NCI-H2227 (cell line): ENCODE measurements at regions not wholly inside any gene's neighbourhood (a gene's known extent, or its start where the extent isn't known, plus 50 kb on each side); places are given as distances from the start of the nearest gene placed in this dataset.
A peak's percentile ranks its signal among the peaks of the same experiment; 100 is the strongest.

Experiments
- DNase-seq: peaks from one replicate; lab custom pipeline; 2025; ENCODE audit not compliant: unreplicated experiment; lab: John Stamatoyannopoulos, UW

DNA sequence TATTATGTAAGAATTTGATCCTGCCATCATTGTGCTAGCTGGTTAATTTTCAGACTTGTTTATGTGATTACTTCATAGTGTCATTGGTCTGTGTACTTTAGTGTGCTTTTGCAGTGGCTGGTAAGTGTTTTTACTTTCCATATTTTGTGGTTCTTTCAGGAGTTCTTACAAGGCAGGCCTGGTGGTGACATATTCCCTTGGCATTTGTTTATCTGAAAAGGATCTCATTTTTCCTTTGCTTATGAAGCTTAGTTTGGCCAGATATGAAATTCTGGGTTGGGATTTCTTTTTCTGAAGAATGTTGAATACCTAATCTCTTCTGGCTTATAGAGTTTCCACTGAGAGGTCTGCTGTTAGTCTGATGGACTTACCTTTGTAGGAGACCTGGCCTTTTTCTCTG lies 72.8 kb upstream of the MC4R start:
- no peak for DNase-seq

DNA sequence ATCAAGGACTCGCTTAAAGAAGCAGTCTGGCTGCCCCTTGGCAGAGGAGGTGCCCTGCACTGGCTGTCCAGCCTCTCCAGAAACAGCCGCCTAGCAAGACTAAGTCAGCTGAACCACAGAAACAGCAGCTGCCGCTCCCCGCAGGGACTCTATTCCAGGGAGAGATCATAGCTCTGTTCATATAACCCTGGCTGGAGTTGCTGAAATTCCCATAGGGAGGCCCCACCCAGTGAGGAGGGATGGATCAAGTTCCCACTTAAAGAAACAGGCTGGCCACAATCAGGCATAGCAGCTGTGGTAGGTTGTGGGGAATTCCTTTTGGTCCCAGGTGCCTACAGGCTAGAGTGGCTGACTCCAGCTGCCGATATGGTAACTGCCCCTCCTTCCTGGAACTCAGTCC lies 74.2 kb upstream of the MC4R start:
- DNase-seq: no peak

DNA sequence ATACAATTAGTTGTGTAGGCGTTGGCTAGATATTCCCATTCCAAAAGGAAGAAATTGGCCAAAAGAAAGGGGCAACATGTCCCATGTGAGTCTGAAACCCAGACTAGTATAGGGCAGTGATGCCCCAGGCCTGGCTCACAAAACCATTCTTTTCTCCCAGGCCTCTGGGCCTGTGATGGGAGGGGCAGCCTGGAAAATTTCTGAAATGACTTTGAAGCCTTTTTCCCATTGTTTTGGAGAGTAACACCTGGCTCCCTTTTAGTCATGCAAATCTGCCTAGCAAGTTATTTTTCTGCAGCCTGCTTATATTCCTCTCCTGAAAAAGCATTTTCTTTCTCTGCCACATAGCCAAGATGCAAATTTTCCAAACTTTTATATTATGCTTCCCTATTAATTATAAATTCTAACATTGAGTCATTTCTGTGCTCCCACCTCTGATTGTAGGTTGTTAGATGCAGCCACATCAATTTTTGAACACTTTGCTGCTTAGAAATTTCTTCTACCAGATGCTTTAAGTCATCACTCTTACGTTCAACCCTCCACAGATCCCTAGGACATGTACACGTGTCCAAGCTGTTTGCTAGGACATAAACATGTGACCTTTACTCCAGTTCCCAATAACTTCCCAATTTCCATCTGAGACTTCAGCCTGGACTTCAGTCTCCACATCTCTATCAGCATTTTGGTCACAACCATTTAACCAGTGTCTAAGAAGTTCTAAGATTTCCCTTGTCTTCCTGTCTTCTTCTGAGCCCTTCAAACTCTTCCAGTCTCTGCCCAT lies 76.1 kb upstream of the MC4R start:
- no peak for DNase-seq

DNA sequence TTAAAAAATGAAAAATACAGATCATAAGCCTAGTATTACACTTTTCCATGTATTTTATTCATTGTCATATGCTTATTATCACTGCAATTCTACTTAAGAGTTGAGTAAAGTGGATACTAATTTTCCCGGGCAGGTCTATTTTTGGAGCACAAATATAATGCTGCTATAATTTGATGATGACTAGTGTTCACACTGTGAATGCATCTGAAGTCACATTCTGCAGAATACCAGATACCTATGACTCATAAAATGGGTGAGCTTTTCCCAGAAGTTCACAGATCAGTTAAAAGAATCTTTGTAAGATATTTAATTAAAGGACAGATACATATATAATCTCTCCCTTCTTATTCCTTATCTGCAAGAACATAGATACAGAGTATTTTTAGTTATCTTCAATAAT lies 79.8 kb upstream of the MC4R start:
- DNase-seq: no peak

DNA sequence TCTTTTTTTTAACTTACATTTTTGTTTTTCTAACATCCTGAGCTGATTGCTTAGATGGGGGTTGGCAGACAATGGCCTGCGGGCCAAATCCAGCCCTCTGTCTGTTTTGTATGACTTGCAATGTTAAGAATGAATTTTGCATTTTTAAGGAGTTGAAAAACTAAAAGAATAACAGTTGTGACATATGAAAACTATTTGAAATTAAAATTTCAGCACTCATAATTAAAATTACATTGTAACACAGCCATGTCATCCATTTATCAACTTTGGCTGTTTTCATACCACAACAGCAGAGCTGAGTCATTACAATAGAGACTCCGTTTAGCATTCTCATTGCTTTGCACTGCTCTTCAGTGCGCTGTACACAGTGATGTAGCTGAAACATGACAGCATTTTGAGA lies 94.1 kb upstream of the MC4R start:
- no peak for DNase-seq

DNA sequence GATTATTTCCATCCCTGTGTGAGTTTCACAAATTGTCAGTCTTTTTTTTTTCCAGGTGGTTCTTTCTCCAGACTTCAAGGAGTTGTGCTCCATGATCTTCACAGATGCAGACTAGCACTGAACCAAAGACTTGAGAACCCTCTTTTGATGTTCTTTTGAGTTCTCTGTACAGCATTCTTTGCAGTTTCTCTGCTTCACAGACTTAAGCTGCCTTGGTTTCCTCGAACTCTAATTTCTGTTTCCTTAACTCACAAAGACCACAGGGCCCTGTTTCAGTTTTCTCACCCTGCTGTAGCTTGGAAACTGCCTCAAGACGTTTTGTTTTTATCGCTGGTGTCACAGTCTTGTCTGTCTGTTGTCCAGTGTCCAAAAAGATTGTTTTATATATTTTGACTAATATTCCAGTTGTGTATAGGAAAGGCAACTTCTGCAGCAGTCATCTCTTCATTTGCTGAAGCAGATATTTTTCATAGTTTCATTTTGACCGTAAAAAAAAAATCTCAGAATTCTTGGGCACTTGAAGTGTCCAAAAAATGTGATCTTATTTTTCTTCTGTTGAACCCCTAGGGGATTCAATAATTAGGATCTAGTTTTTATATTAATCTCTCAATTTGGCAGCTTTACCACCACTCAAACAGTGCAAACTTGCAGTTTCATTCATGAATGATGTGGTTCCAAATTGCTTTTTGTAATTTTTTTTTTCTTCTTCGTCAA lies 97.0 kb upstream of the MC4R start:
- no peak for DNase-seq

DNA sequence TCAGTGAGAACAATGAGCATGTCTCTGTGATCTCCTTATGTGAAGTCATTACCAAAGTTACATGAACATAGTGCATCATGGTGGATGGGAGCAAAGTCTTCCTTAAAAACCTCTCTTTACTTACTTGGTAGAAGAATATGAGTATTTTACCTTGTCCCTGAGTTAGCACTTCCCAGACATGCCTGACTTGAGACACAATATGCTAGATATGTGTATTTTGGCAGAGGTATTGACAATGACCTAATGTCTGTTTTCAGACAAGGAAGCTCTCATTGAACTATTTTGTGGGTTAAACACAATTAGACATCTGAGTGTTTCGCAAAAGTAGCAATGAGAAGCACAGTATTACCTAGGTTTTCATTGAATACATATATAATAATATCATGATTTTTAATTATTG lies 99.1 kb upstream of the MC4R start:
- no peak for DNase-seq

DNA sequence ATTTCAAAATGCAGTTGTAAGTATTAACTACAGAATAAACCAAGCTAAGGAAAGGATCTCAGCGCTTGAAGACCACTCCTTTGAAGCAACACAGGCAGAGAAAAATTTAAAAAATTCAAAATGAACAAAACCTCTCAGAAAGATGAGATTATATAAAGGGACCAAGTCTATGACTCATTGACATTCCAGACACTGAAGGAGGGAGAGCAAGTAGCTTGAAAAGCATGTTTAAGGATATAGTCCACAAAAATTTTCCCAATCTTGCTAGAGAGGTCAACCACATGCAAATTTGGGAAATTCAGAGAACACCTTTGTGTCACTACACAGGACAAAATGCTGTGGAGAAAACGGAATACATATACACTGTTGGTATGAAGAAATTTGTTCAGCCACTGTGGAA lies 112.6 kb upstream of the MC4R start:
- no peak for DNase-seq

DNA sequence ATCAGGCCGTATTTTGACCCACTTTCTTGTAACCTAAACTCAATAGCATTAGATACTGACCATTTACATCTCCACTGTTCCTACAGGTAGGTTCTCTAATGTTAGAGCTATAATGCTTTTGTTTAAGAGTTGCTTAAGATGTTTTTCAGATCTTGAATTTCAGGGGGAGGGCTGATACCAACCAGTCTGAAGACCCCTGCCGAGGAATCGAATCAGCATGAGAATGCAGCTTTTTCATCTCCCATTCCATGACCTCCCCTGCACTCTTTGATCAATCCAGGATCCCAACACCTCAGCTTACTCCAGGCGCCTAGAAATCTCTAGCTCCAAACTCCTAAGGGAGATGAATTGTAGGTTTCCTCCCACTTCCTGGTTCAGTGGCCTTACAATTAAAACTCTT lies 120.5 kb upstream of the MC4R start:
- DNase-seq: no peak

DNA sequence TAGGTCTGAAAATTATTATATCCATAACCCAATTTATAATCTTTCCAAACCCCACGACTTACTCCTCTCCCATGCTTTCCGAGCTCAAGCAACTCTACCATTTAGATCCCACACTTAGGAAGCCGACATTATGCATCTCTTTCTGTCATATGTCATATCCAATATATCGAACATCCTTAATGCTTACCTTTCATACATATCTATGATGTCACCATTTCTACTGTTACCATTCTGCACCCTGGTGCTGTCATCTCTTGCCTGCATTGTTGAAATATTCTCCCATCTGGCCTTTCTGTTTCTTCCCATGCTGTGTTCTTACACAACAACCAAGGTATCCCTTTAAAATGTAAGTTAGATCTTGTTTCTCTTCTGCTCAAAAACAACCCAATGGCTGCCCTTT lies 127.1 kb upstream of the MC4R start:
- no peak for DNase-seq

DNA sequence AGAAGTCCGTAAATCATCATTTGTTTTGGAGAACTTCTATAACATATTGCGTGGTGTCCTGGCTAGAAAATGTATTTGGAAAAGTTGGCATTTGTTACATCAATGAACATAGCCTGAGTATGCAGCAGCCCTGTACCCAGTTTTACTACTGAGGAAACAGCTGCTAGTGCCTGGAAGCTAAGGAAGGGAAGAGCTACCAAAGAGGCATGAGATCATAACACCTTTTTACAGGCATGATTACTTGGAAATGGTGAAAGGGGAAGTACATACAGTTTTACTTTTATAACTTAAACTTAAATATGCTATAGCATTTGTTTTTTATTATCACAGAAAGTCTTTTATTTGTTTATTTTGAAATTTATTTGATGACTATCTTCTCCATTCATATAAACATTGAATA lies 128.4 kb upstream of the MC4R start:
- no peak for DNase-seq

DNA sequence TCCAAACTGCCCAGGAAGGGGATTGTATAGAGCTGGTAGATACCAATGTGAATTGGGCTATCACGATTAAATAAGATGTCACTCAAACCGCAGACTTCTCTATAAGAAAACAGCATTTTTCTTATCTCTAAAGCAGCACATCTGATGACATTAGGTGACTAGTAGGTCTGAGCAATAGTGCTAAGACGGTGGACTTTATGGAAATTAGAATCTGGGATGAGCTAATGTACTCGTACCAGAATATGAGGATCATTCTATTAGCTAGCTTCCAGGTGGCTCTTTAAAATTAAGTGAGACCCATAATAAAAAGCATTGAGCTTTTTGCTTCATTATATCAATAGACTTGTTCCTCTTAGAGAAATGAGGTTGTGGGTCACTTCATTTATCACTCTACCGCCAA lies 130.0 kb upstream of the MC4R start:
- no peak for DNase-seq

DNA sequence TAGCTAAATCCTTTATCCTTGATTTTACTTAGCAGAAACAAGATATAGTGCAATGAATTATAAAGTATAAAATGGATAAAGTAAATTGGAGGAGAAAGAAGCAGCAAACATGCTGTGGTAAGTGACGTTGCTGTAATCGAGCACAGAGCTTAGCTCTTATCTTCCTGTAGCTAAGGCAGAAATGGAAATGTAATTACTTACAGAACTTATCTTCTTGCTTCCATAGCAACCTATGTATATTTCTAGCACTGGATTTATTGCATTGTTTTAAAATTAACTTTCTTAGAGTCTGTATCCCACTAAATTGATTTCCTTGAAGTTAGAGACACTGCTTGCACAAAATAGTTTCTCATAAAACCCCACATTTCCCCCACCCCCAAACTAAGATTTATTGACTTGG lies 130.6 kb upstream of the MC4R start:
- no peak for DNase-seq

DNA sequence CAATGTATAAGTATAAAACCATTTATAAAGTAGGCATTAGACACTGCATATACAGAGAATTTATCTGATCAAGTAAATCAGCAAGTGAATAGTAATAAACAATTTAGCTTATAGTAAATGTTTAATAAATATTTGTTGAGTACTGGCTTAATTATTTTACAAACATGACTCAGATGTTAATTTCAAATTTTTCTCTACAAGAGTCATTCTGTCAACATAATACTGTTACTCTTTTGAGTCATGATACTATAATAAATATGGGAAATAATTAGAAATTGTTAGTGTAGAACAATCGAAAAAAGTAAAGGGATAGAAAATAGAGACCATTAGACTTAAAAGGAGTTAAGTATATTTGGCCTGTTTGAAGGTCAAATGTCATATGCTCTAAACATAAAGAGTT lies 133.6 kb upstream of the MC4R start:
- DNase-seq: no peak

DNA sequence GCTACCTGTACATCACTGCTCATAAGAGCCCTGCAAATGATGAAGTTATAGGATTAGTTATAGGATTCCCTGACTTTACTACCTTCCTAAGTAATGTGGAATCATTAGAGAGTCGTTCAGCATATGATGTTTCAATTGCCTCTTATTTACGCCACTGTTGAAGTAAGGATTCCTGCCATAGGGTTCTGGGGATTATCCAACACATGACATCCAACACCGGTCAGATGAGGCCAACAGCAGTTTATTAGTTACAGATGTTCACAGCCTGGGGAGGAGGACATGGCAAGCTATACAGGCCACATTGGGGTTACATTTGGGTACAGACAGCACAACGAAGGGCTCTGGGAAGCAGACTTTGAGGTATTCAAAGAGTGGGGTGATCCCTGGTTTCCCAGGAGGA lies 134.1 kb upstream of the MC4R start:
- no peak for DNase-seq

DNA sequence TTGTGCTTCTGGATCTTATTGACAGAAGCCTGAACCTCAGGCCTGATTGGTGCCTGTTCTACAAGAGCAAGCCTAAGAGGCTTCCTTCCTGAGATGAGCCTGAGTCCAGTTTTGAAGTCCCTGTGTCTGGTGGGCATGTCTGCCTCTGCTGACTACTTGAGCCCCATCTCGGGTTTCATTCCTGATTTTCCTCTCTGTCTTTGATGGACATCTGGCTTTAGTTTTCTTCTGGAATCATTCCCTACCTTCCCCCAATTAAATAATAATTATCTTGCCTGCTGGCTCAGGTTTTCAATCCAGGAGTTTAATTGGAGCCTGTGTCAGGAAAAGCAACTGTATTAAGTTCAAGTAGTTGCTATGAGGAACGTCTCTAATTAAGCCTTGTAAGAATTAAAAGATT lies 135.5 kb upstream of the MC4R start:
- DNase-seq: no peak

DNA sequence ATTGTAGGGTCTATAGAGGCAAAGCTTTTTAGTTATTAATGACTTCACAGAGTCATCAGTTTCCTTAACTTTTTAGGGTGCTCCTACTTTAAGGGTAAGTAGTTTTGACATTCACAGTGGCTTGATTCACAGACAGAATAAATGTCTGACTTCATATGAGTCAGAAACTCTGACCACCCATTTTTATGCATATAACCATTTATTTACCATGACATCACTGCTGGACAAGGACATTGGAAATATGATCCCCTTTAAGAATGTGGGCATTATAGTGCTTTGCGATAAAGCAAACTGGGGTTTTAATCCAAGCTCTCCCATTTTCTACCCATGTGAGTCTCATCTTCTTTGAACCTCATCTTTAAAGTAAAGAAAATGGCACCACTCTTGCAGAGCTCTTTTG lies 162.0 kb upstream of the MC4R start:
- DNase-seq: no peak

DNA sequence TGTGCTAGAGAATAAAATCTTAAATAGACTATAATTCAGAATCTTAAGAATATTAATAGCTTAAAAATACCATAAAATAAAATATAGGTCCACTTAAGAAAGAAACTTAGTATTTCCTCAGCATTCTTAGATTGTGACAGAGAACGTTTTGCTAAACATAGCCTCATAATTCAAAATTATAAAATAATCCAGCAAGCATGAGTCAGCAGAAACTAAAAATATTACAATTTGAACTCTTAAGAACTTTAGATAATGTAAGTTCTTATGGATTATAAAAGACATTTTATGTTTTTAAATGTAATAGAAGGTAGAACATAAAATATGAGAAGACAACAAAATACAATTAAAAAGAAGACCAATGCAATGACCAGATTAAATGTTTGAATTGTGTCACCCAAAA lies 164.5 kb upstream of the MC4R start:
- DNase-seq: no peak

DNA sequence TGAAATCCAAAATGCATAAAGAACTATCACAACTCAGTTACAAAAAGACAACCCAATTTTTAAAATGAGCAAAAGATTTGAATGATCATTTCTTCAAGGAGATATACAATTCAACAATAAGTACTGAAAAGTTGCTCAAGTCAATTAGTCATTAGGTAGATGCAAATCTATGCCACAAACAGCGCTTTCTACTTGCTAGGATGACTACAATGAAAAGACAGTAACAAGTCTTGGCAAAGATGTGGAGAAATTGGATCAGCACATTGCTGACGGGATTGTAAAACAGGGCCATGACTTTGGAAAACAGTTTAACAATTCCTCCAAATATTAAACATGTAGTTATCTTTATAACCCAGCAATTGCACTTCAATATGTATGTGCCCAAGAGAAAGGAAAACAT lies 166.3 kb upstream of the MC4R start:
- no peak for DNase-seq

DNA sequence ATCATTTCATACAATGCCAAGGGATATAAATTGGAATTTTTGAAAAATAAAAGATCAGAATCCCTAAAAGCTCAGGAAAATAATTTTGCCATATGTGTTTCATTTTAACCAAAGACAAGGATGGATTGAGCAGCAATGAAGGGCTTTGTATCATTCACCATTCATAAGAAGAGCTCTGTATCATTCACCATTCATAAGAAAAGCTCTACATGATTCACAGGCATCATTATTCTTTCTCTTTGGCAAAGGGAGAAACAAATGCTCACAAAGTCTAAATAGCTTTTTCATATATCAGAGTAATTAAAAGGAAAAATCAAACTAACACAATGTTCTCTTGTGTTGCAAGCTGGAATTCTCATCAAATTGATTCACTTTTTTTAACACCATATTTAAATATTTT lies 169.1 kb upstream of the MC4R start:
- no peak for DNase-seq

DNA sequence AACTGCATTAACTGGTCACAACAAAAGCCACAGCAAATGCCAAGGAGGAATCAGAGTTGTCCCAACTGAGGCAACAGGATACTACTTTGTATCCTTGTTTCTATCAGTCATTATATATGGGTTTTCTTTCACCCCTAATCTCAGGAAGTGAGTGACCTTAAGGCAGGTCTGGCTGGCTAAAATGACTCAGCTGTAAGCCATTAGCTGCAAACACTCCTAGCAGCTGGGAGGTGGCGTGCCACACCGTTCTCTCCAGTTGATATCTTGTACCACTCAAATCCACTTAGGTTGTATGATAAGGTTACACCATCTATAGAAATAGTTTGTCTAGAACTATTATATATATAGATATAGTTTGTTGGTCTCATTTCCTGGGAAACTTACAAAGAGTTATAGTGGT lies 171.1 kb upstream of the MC4R start:
- no peak for DNase-seq

DNA sequence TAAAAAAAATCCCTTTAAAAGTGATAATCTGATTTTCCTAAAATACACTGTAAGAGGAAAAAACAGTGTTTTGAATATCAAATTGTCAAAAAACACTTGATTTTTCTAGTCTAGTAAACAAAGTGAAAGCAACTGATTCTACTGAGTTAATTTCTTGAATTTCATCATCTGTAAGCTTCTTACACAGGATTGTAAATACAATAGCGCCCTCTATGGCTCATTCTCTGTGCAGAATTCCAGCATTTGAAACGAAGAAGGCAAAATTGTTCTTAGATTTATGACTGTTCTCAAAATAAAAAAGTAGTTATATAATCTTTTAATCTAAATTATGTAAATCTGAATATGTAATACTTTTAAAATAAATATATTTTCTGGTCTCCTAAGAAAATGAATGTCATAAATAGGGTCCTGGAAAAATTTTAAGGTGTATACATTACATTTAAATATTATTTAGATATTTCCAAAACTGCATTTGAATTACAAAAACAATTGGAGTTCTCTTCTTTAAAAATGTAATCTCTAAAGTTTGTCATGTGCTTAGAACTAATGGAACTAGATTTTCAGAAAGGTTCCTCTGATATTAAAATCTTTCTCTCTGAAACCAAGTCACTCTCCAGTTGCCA lies 176.9 kb upstream of the MC4R start:
- peak; percentile 76 for DNase-seq

DNA sequence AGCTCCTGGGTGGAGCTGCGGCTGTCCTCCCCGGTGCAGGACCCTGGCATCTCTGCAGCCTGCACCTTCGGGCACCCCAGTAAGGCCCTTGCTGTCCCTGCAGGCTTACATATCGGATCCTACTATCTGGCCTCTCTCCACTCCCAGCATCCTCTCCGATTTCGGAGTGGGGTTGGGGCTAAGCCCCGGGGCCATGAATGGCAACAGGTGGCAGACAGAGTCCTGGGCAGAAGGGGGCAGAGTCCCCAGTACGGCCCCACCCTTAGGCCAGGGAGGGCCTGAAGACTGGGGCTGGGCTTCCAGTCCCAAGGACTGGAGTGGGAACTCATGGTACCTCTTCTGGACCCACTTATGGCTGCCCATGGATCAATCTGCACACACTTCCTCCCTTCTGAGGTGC lies 180.4 kb upstream of the MC4R start:
- no peak for DNase-seq
